ENCODE measurements at regions not wholly inside any gene's neighbourhood (a gene's known extent, or its start where the extent isn't known, plus 50 kb on each side); places are given as distances from the start of the nearest gene placed in this dataset.

DNA sequence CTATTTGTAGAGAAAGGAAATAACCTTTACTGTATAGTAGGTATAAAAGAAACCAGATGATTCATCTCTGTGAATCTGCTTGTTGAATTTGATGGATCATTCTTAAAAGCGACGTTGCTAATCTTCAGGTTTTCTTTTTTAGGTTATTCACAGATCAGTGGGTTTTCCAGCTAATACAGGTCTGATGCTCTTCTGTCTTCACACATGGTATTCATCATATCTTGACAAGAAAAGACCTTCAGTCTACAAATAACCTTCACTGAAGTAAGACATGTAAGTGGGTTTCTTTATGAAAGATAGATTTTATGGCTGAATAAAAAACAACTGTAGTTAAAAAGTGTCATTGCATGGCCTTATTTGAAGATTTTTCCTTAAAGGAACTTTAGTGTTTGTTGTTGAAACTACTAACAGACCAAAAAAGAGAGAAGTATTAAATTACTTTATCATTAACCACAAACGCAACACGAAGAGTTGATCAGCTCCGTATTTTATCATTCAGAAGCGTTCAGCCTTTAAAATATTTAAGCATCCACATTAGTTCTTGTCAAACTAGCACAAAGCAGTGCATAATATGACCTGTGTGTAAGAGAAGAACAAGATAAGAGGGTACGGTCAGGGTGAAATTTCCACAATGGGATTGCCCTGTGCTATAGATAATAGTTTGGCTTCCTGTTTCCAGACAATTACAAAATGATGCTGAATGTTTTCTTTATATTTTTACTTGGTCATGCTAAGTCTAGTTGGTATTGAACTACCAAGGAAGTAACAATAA lies 299.5 kb downstream of the MZT1 start:
- POLR2A ChIA-PET (ENCODE audit: partially characterized antibody): no interaction called here
- Mint-ChIP-seq H3K4me1 (no peaks in the 10 kb centered on the region), H3K36me3 (no peaks in the 10 kb centered on the region), H3K27ac (no peak overlapping the region), H3K9me3 (no peaks in the 10 kb centered on the region), H3K4me3 (no peak overlapping the region), H3K27me3 (no peaks in the 10 kb centered on the region)
- Histone ChIP-seq H3K36me3 (ENCODE audit: insufficient read depth, low read length) (no peaks in the 10 kb centered on the region), H3K27me3 (ENCODE audit: insufficient read depth, low read length) (no peaks in the 10 kb centered on the region), H3K9me3 (ENCODE audit: control insufficient read depth in 1 of 2, low read length in 2 of 2) (no peaks in the 10 kb centered on the region), H3K27ac (ENCODE audit: low read depth, low read length) (no peak overlapping the region), H3K4me1 (ENCODE audit: insufficient read depth, low read length) (no peaks in the 10 kb centered on the region), H3K4me3 (ENCODE audit: low read length in 2 of 2) (no peak overlapping the region)
- no peak for DNase-seq
- intact Hi-C loops (cut with micrococcal nuclease): no loop called here
- CTCF ChIA-PET (ENCODE audit: partially characterized antibody): no interaction called here

DNA sequence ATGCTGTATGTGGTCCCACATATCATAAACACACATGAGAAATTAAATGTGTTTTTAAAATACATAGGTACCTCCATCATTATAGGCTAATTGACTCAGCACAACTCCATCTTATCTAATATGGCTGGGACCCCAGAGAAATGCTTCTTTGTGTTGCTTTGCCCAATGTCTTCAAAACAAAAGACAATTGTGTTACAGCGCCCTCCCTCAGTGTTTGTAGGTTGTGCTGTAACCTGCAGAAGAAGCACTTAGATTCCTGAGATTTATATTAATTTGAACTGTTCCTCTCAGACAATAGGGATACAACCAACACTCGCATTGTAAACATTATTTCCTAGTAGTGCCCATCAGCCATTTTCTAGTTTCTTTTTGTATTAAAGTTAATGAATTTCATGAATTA lies 303.4 kb downstream of the MZT1 start:
- Histone ChIP-seq H3K27me3 (ENCODE audit: insufficient read depth, low read length) (no peaks in the 10 kb centered on the region), H3K9me3 (ENCODE audit: control insufficient read depth in 1 of 2, low read length in 2 of 2) (no peaks in the 10 kb centered on the region), H3K4me1 (ENCODE audit: insufficient read depth, low read length) (no peaks in the 10 kb centered on the region), H3K27ac (ENCODE audit: low read depth, low read length) (no peak overlapping the region), H3K36me3 (ENCODE audit: insufficient read depth, low read length) (no peaks in the 10 kb centered on the region), H3K4me3 (ENCODE audit: low read length in 2 of 2) (no peak overlapping the region)
- DNase-seq: no peak
- intact Hi-C loops (cut with micrococcal nuclease): no loop called here
- no peaks in the 10 kb centered on the region for H3K27me3 Mint-ChIP-seq
- H3K27ac Mint-ChIP-seq: no peak overlapping the region
- H3K4me3 Mint-ChIP-seq: no peak overlapping the region
- H3K9me3 Mint-ChIP-seq: peaks cover 0 to 2% (median 0%) of the 10 kb centered on the region in 8 donors
- ChIA-PET POLR2A (ENCODE audit: partially characterized antibody) (no interaction called here), CTCF (ENCODE audit: partially characterized antibody) (no interaction called here)
- no peaks in the 10 kb centered on the region for H3K36me3 Mint-ChIP-seq
- no peaks in the 10 kb centered on the region for H3K4me1 Mint-ChIP-seq

DNA sequence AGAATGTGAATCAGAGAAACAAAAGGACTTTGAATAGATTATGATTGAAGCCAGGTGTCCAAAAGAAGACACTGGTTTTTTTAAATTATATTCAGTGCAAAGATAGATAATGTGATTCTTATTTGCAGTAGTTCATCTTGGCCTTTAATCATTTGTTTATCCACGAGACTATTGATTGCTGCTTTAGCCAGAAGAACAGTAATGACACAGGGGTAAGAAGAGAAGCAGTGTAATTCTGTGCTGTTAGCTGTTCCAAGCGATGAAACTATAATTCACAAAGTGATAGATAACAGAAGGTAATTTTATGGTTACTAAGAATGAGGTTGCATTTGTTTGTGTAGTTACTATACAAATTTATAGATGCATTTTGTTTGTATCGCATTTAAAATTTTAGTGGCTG lies 311.6 kb downstream of the MZT1 start:
- ChIA-PET POLR2A (ENCODE audit: partially characterized antibody) (no interaction called here), CTCF (ENCODE audit: partially characterized antibody) (no interaction called here)
- Mint-ChIP-seq H3K4me3 (no peak overlapping the region), H3K27ac (no peak overlapping the region), H3K36me3 (no peaks in the 10 kb centered on the region), H3K27me3 (peaks cover 0 to 2% of the 10 kb centered on the region in 2 donors), H3K9me3 (peaks cover 0 to 2% (median 0%) of the 10 kb centered on the region in 8 donors), H3K4me1 (no peaks in the 10 kb centered on the region)
- no peak overlapping the region for H3K4me3 ChIP-seq (ENCODE audit: low read length in 2 of 2)
- H3K36me3 ChIP-seq (ENCODE audit: insufficient read depth, low read length): no peaks in the 10 kb centered on the region
- no peak overlapping the region for H3K27ac ChIP-seq (ENCODE audit: low read depth, low read length)
- no peaks in the 10 kb centered on the region for H3K4me1 ChIP-seq (ENCODE audit: insufficient read depth, low read length)
- intact Hi-C loops (cut with micrococcal nuclease): no loop called here
- H3K9me3 ChIP-seq (ENCODE audit: control insufficient read depth in 1 of 2, low read length in 2 of 2): no peaks in the 10 kb centered on the region
- DNase-seq: no peak
- H3K27me3 ChIP-seq (ENCODE audit: insufficient read depth, low read length): no peaks in the 10 kb centered on the region

DNA sequence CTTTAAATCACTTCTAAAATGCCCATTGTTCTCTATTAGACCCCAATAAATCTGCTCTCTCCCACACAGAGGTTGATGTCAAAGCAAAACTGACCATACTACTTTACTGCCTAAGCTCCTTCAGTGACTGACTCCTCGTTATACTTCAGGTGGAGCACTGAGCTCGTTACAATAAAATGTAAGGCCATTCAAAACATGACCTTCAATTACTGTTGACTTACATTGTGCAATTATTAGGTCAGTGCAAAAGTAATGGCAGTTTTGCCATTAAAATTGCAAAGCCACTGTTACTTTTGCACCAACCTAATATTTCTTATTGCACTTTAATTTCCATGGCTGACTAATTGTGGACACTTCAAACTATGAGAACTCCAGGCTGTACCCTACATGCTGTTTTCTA lies 314.9 kb downstream of the MZT1 start:
- Mint-ChIP-seq H3K4me1 (no peaks in the 10 kb centered on the region), H3K27me3 (no peaks in the 10 kb centered on the region), H3K36me3 (no peaks in the 10 kb centered on the region), H3K4me3 (no peak overlapping the region), H3K9me3 (peaks cover 0 to 2% (median 0%) of the 10 kb centered on the region in 8 donors), H3K27ac (no peak overlapping the region)
- H3K36me3 ChIP-seq (ENCODE audit: insufficient read depth, low read length): no peaks in the 10 kb centered on the region
- ChIA-PET POLR2A (ENCODE audit: partially characterized antibody) (no interaction called here), CTCF (ENCODE audit: partially characterized antibody) (no interaction called here)
- no peak overlapping the region for H3K4me3 ChIP-seq (ENCODE audit: low read length in 2 of 2)
- DNase-seq: no peak
- H3K4me1 ChIP-seq (ENCODE audit: insufficient read depth, low read length): no peaks in the 10 kb centered on the region
- H3K27ac ChIP-seq (ENCODE audit: low read depth, low read length): no peak overlapping the region
- H3K27me3 ChIP-seq (ENCODE audit: insufficient read depth, low read length): no peaks in the 10 kb centered on the region
- H3K9me3 ChIP-seq (ENCODE audit: control insufficient read depth in 1 of 2, low read length in 2 of 2): no peaks in the 10 kb centered on the region
- intact Hi-C loops (cut with micrococcal nuclease): no loop called here

DNA sequence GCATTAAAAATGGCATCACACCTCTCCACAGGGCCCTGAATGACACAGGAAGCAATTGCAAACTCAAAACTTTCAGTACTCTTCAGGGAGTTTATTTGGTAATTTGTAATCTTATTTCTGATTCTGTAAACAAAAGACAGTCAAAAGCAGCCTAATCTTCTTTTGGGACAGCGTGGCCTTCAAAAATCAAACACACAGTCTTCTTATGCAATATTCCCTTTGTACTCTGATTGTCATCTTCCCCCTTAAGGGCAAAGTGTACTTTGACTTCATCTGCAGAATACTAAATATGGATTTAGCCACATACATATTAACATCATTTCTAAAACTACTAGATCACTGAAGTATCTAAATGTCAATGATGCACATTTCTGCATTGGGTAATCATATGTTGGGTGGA lies 322.0 kb downstream of the MZT1 start:
- peaks cover 0 to 5% (median under 1%) of the 10 kb centered on the region in 8 donors for H3K9me3 Mint-ChIP-seq
- no peaks in the 10 kb centered on the region for H3K27me3 Mint-ChIP-seq
- no peaks in the 10 kb centered on the region for H3K36me3 Mint-ChIP-seq

DNA sequence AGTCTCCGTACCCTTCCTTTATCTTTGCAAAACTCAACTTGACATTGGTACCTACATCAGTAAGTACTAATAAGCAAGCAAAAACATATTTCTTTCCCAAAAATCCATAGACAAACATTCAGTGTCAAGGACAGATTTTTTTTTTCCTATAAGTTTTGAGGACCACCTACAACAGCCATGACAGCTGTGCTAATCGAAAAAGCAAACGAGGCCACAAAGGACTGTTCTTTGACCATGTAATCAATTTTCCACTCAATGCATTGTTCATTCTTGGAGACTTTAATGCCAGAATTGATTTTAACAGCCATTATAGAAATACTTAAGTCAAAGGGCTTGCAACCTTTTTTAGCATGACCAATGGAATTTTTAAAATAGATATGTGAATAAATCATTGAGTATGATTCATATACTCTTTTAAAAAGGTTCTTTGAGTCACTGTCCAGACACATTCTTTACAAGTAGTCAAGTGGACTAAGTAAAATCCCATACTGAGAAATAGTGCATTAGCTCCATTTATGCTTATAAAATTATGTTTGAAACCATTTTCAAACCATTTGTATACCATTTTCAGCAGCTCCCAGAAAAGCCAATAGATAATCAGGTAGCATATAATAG lies 323.9 kb downstream of the MZT1 start:
- H3K27me3 ChIP-seq (ENCODE audit: insufficient read depth, low read length): no peaks in the 10 kb centered on the region
- no peak overlapping the region for H3K4me3 Mint-ChIP-seq
- ChIA-PET POLR2A (ENCODE audit: partially characterized antibody) (no interaction called here), CTCF (ENCODE audit: partially characterized antibody) (no interaction called here)
- peaks cover 0 to 7% (median under 1%) of the 10 kb centered on the region in 8 donors for H3K9me3 Mint-ChIP-seq
- no peak for DNase-seq
- intact Hi-C loops (cut with micrococcal nuclease): no loop called here
- H3K27ac ChIP-seq (ENCODE audit: low read depth, low read length): no peak overlapping the region
- no peak overlapping the region for H3K27ac Mint-ChIP-seq
- no peaks in the 10 kb centered on the region for H3K27me3 Mint-ChIP-seq
- no peaks in the 10 kb centered on the region for H3K36me3 Mint-ChIP-seq
- no peaks in the 10 kb centered on the region for H3K9me3 ChIP-seq (ENCODE audit: control insufficient read depth in 1 of 2, low read length in 2 of 2)
- H3K4me3 ChIP-seq (ENCODE audit: low read length in 2 of 2): no peak overlapping the region
- no peaks in the 10 kb centered on the region for H3K4me1 Mint-ChIP-seq
- no peaks in the 10 kb centered on the region for H3K4me1 ChIP-seq (ENCODE audit: insufficient read depth, low read length)
- no peaks in the 10 kb centered on the region for H3K36me3 ChIP-seq (ENCODE audit: insufficient read depth, low read length)

More for the DNA sequence above, 322.0 kb downstream of the MZT1 start:
- ChIA-PET POLR2A (ENCODE audit: partially characterized antibody) (no interaction called here), CTCF (ENCODE audit: partially characterized antibody) (no interaction called here)
- intact Hi-C loops (cut with micrococcal nuclease): no loop called here
- H3K4me3 Mint-ChIP-seq: no peak overlapping the region
- H3K27me3 ChIP-seq (ENCODE audit: insufficient read depth, low read length): no peaks in the 10 kb centered on the region
- H3K4me1 ChIP-seq (ENCODE audit: insufficient read depth, low read length): no peaks in the 10 kb centered on the region
- H3K27ac ChIP-seq (ENCODE audit: low read depth, low read length): no peak overlapping the region
- no peak overlapping the region for H3K4me3 ChIP-seq (ENCODE audit: low read length in 2 of 2)
- H3K36me3 ChIP-seq (ENCODE audit: insufficient read depth, low read length): no peaks in the 10 kb centered on the region
- no peaks in the 10 kb centered on the region for H3K4me1 Mint-ChIP-seq
- DNase-seq: no peak
- H3K9me3 ChIP-seq (ENCODE audit: control insufficient read depth in 1 of 2, low read length in 2 of 2): no peaks in the 10 kb centered on the region
- no peak overlapping the region for H3K27ac Mint-ChIP-seq

DNA sequence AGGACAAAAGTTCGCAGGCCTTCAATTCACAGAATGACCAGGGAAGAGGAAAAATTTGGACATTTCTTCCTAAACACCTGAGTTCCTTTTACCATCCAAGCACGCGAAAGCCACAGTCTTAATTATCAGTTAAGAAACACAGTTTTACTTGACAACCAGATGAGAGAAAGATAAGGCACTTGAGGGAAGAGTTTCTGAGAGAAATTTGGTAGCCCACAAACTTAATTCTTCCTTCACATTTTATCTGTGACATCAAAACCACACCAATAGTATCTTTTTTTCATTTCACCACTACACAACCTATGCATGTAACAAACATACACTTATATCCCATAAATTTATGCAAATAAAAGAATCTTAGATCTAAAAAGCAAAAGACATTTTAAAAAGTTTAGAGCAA lies 326.6 kb downstream of the MZT1 start:
- ChIA-PET CTCF (ENCODE audit: partially characterized antibody) (no interaction called here), POLR2A (ENCODE audit: partially characterized antibody) (no interaction called here)
- no peaks in the 10 kb centered on the region for H3K4me1 Mint-ChIP-seq
- Histone ChIP-seq H3K27ac (ENCODE audit: low read depth, low read length) (no peak overlapping the region), H3K4me3 (ENCODE audit: low read length in 2 of 2) (no peak overlapping the region), H3K4me1 (ENCODE audit: insufficient read depth, low read length) (no peaks in the 10 kb centered on the region), H3K9me3 (ENCODE audit: control insufficient read depth in 1 of 2, low read length in 2 of 2) (no peaks in the 10 kb centered on the region), H3K36me3 (ENCODE audit: insufficient read depth, low read length) (no peaks in the 10 kb centered on the region), H3K27me3 (ENCODE audit: insufficient read depth, low read length) (no peaks in the 10 kb centered on the region)
- H3K27me3 Mint-ChIP-seq: no peaks in the 10 kb centered on the region
- DNase-seq: no peak
- H3K27ac Mint-ChIP-seq: no peak overlapping the region
- no peak overlapping the region for H3K4me3 Mint-ChIP-seq
- intact Hi-C loops (cut with micrococcal nuclease): no loop called here
- no peaks in the 10 kb centered on the region for H3K36me3 Mint-ChIP-seq
- H3K9me3 Mint-ChIP-seq: peaks cover 0 to 3% (median 0%) of the 10 kb centered on the region in 8 donors

Data from CD4-positive, alpha-beta memory T cell (primary cell).